HG02938 (cell line): ENCODE measurements at regions not wholly inside any gene's neighbourhood (a gene's known extent, or its start where the extent isn't known, plus 50 kb on each side); places are given as distances from the start of the nearest gene placed in this dataset.

ENCODE experiments used
- ATAC-seq: cut with Tn5 transposase; IDR thresholded peaks from one replicate; pipeline ENCODE4 v1.9.1; 2021; ENCODE audit warnings: mild to moderate bottlenecking, moderate library complexity; ENCODE audit not compliant: unreplicated experiment

DNA sequence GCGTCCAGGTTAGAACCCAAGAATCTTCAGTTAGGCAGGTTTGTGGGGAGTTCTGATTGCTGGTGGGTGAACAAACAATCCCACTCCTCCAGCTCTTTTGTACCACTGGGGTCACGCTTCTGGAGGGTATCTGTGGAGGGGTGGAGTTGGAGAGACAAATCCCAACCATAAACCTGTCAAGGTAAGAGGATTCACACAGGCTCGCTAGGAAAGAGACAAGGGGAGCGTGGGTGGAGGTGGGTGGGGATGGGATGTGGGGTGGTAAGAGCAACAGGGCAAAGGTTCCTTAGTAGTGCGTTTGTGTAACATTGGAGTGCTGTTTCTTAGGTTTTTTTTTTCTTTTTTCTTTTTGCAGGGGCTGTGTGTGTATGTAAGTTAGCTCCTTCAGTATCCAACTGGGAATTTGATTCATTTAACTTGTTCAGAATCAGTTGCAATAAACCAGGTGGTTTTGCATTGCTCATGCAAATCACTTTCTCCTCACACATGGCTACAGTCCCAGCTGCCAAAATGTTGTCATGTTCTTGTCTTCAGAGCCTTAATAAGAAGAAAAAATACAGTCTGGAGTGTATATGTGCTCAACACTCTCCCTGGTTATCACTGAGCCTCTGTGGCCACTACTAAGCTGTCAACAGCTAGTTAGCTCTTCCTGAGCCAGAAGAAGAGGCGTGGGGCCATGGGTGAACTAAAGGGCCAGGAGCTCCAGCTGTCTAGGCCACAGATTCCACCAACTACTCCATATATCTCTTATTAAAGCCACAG is 164.0 kb upstream of the RAD23B start:
- no peak for ATAC-seq

DNA sequence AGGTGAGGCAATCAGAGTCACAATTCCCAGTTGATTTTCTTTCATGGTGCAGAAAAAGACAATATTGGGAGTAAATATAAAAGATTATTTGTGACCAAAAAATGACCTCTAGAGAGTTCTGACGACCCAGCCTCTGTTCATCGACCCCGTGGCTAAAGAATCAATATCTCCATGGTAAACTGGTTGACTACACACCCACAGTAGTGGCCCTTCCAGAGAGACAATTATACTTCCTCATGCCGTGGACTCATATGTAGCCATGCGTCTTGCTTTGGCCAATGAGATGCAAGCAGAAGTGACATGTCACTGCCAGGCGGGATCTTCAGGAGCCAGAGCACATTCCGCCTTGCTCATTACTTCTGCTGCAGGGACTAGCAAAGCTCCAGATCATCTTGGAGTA is 163.3 kb upstream of the RAD23B start:
- ATAC-seq: no peak

DNA sequence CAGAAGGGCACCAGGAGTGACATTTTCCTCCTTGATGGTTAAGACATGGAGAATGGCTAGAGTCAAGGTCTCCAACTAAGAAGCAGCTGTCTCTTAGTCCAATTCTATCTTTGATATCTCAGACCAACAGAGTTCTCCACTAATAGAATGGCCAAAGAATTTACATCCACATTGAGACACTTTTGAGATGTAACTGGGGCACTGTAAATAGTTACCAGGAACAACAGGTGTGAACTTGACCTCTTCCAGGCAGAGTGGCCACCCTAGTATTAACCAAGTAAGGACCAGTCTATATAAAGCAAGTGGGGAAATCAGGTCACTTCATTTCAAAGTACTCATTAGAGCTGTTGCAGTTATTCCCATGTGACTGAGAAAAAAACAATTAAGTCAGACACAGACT is 159.7 kb upstream of the RAD23B start:
- ATAC-seq: no peak

DNA sequence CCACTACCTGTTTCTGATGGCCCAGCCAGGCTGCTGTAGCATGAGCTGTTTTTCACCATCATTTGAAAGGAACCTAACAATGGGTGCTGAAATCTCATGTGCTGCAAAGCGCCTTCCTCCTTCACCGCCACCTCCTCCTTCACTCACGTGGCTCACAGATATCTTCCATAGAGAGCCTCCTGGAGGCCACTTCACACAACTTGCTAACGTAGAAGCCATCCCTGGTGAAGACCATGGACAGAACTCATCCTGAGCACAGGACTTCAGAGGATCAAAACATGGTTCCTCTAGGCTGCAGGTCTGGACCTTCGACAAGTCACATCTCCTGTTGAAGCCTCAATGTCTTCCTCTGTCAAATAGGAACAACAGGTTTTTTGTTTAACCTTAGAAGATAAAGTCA is 155.5 kb upstream of the RAD23B start:
- no peak for ATAC-seq

DNA sequence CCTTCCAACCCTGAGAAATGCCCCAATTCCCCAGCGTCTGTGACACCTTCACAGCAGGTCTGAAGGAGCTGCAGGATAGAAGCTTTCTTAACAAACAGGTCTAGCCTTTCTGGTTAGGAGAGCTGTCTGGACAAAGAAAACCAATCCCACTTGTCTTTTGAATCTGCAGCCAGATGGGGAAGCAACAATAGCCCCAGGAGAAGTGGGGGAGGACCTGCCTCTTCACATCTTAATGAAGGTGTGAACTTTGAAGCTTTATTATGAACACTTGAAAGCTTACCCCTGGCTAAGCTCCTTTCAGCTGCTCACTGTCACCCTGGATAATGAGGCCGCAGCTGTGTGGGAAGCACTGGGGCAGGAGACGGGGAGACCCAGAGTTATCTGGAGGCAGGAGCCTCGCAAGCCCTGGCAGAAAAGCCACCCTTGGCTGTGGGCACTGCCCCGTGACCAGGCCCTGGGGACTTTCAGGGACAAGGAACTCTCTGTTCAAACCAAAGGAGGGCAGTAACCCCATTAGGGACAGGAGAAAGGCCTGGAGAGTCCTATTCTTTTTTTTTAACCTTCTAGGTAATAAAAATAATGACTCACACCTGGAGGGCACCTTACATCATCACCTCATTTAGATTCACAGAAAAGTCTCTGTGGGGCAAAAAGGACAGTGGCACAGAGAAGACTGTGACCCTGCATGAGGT is 151.8 kb upstream of the RAD23B start:
- ATAC-seq: no peak

DNA sequence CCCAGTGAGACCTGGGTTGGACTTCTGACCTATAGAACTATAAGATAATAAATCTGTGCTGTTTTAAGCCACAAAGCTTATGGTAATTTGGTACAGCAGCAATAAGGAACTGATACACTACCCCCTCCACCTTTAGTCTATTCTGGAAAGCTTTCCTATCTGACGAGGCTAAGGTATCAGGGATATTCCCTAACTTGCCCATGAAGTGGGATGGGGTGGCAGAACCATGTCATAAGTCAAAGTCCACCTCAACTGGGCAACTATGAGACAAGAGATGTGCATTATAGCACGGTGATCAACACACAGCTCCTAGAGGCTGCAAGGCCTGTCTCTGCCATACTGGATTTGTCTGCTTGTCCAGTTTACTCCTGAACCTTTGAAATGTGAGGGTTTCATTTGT is 146.8 kb upstream of the RAD23B start:
- no peak for ATAC-seq

DNA sequence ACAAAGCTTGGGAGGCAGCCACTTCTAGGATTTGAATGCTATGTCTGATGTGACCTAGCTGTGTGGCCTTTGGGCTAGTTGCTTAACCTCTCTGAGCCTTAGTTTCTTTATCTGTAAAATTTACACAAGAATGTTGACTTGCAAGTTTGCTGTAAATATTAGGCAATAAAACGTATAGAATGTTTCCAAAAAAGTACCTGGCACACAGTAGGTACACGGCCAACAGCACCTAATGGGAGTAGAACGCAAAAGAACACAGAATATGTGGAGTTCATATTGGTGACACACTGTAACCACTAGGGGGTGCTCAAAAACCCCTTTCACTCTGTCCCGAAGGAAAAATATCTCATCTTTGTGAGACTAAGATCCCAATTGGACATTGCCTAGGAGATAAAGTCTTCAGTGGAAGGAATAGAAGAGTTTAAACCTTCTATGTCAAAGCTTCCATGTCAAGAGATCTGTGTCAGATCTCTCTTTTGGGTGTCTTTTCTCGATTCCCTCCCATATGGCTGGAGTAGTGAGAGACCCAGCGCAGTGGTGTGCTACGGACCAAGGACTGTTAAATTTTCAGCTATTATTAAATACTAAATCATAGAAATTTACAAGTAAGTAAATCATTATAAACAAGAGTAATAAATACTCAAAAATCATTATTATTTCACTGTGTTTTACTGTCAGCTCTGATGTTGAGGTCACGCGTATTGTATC is 145.4 kb upstream of the RAD23B start:
- no peak for ATAC-seq

DNA sequence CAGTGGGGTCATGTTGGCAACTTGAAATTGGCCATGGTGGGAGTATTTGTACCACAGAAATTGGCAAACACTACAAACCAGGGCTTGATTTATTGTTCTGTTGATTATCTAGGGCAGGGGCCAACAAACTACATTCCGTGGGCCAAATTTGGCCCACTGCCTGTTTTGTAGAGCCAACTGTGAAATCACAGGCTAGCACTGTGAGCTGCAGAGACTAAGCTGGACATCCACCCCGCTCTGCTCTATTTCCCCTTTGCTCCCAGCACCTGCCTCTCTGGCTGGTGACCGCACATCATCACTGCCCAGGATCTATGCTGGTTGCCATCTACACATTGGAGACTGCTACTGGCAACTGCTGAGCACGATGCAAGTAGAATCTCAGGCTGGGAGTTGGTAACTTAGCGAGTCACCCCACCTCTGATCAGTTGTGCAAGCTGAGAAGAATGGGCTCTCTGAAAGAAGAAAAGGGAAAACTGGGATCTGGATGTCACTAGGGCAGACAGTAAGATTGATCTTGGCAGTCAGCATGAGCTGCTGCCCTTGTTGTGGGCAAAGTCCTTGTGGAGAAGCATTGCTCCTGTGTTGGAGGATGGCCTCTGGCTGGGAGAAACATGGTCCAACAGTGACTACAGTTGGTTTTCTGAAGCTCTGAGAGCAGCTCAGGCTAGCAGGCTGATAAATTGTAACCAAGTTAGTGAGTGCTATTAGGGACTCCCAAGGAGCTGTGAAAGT is 144.7 kb upstream of the RAD23B start:
- ATAC-seq: no peak

DNA sequence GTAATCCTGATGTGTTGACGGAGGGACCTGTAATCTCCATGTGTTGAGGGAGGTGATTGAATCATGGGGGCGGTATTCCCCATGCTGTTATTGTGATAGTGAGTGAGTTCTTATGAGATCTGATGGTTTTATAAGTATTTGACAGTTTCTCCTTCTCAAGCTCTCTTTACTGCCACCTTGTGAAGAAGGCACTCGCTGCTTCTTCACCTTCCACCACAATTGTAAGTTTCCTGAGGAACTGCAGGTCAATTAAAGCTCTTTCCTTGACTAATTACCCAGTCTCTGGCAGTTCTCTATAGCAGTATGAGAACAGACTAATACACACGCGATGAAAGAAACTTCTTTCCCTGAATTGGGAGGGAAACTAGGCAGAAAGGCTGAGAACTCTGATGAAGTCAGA is 141.1 kb upstream of the RAD23B start:
- no peak for ATAC-seq

DNA sequence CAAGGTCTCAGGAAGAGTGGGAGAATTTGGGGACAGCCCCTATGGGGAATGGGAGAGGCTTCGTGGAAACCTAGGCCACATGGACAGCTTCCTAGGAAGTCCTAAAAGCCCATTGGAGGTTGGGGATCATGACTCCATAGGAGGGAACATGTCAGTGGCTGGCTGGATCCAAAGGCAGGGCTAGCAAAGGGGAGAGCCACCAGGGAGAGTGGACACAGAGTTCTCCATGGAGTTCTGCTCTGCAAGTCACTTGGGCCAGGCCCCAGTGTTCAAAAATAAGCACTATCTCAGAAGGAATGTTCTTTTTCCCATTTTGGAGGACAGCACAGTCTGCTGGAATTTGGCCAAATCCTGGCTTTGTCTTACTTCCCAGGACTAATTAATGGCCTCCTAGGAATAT is 140.6 kb upstream of the RAD23B start:
- no peak for ATAC-seq

DNA sequence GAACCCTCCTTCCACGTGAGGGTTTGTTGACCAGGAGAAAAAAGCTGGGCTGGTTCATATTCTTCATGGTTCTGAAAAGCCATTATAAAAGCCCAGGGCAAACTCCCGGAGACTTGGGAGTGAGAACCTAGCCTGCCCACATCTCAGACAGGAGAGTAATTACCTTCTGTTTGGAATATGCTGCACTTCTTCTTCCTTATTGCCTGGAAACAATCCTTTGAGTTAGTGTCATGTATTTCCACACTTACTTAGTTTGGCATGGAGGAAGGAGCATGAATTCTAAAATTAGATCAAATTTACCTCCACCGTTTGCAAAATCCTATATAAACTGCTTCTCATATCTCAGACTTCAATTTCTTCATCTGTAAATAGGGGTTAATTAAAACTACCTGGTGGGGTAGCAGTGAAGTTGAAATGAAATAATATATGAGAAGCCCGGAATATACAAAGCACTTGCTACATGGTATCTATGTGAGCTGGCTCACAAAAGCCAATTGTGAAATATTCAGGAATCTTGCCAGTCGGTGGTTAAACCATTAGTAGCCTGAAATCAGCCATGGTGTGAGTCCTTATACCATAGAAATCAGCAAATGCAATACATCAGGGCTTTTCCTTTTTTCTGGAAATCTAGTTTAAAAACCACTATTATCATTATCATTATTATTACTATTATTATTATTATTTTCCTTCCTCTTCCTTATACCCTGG is 140.0 kb upstream of the RAD23B start:
- no peak for ATAC-seq

DNA sequence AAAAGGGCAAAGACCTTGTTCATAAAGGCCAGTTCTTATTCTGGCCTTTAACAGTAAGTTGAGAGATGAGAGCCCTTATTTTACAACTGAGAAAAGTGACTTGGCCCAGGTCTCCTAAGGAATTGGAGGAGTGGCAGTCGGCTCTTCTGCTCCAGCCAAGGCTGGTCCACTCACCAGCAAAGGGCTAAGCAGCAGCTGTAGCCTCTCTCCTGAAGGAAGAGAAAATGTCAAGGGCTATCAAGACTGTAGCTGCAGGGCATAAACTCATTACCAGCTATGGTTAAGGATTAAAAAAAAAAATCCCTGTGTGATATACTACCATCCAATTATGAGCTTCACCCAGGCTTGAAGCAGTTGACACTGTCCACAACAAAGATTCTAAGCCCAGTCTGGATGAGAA is 138.6 kb upstream of the RAD23B start:
- no peak for ATAC-seq

DNA sequence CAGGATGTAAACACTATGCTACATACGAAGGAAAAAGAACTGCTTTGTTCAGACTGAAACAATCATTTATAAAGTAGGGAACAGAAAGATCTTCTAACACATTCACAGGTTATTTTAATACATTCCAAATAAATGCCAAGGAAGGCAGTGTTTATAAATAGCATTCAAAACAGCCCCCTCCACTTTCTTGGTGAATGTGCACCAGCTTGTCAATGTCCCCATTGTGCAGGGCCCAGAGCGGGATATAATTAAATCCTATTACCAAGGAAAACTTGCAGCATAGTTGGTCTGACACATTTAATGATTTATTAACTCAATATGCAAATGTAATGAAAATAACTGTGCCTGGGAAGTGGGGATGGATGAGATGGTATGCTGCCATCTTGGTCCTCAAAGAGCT is 135.9 kb upstream of the RAD23B start:
- ATAC-seq: no peak

DNA sequence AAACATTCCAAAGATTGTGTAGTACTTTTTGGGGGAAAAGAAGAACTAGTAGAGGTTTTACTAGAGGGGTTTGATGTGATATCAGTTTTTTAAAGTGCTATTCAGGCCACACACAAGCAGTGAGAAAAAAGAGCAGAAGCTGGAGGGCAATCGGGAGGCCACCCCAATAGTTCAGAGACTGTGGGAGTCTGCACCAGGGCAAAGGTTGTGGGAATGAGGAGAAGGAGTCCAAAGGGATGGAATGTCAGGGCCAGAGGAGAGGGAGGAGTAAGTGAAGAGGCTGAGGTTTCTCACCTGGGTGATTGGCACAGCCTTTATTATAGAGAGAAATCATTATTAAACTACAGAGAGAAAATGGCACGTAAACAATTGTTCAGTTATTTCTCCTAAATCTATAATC is 134.9 kb upstream of the RAD23B start:
- no peak for ATAC-seq

DNA sequence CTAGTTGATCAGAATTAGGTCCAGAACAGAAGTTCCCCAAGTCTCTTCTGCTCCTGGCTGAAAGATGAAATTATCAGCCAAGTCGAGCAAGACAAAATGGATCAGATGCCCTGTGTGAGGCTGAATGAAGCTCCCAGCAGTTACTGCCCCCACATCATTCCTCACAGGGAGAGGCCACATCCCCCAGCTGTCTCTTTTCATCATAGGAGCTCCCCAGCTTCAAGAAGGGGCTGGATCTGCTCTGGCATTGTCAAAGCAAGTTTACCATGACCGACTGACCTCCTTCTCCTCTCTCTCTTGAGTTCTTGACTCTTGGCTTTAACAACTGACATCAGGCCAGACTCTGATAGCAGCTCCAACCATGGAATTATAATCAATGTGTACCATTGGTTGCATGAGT is 133.3 kb upstream of the RAD23B start:
- no peak for ATAC-seq

DNA sequence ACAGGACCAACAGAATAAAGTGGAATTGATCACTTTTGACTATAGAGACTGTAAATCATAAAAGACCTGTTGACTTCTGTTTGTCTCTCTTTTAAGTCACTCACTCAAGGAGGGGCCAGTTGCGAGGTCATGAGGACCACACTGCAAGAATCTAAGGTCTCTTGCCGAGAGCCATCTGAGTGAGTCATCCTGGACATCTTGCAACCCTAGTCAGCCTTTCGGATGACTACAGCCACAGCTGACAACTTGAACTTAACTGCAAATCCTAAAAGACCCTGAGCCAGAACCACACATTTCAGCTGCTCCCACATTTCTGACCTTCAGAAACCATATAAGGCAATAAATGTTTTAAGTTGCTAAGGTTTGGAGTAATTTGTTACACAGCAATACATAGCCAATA is 129.7 kb upstream of the RAD23B start:
- no peak for ATAC-seq

DNA sequence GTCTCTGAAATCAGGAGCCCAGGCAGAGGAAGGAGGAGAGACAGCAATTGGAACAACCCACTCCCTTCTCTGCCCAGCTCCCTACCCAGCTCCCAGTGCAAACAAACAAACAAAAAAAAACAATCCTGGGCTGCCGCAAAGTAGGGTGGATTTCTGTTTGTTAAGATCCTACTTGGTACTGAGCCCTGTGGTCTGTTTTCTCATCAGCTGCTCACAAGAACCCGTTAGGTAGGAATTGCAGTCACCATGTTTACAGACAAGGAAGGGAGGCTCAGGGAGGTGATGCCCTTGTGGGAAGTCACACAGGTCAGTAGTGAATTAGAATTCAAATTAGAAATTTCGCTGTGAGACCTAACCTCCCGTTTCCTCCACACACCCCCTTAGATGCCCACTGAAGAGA is 128.8 kb upstream of the RAD23B start:
- ATAC-seq: no peak

DNA sequence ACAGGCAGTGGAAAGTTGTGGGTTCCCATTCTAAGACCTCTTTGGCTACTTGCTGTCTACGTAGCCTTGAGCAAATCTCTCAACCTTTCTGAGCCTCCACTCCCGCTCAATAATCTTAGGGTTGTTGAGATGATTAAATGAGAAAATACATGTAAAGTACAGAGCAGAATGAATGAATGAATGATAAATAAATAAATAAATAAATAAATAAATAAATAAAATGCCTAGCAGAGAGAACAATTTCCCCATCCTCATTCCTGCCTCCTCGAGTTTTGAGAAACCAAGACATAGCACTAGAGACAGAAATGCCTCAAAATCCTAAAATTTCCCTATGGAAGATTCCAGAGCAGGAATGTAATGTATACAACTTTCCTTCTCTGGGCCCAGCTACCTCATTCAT is 128.3 kb upstream of the RAD23B start:
- no peak for ATAC-seq

DNA sequence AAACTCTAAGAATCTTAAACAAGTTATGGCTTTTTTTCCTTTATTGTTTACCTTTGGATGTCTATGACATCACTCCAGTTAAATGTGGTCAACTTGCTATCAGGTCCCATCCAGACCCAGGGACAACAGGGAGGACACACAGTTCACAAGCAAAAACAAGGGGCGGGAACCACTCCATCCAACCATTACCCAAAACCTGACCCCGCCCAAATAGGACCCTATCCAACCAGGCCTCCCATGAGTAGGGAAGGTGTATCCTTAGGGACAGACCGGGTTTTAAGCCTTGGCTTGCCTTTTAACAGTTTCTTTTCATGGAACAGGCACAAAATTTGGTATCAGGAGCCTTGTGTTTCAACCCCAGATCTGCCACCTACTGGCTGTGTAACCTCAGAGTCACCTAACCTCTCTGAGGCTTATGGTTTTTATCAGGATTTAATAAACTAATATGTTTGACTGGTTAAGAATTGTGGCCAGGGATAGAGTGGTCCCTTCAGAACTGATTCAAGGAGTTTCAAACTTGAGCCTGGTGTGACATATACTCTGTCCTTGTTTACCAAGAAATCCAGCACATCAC is 127.7 kb upstream of the RAD23B start:
- no peak for ATAC-seq

DNA sequence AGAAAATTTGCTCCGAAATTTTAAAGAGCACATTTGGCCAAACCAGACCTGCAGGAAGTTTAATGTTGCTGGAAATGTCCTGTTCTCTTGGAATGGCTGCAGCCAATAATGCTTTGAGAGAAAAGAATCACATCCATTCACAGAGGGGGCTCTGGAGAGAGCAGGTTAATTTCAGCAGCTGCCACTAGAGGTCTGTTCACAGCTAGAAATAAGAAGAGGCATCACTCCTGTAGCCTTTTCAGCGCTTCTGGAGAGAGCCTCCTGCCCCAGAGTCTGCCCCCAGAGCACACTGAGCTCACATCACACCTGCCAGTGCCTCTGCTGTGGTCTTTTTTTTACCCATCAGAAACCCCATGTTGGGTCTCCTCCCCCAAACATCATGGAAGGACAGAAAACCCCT is 124.8 kb upstream of the RAD23B start:
- ATAC-seq: peak; percentile 81

DNA sequence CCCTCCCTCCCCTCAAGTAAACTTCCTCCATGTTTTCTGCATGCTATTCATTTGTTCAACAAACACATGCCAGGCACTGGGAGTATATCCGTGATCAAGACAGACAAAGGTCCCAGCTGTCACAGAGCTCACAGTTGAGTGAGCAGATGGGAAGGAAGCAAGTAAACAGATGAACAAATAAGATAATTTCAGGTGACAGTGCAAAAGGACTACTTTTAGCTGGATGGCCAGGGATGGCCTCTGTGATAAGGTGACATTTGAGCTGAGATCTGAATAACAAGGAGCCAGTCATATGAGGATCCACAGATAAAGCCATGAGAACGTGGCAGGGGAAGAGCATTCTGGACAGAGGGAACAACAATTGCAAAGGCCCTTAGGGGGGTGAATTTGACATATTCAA is 121.7 kb upstream of the RAD23B start:
- no peak for ATAC-seq
